Caki2 (cell line): ENCODE measurements at regions not wholly inside any gene's neighbourhood (a gene's known extent, or its start where the extent isn't known, plus 50 kb on each side); places are given as distances from the start of the nearest gene placed in this dataset.
"Not testable (repeated sequence)": the region's sequence is repeated elsewhere in the genome, so short reads cannot be mapped to it uniquely, and the experiment has no call there.

Experiments
- DNase-seq: peaks from one replicate; pipeline ENCODE4 v3.0.0-alpha.2; 2015; ENCODE audit warnings: low read depth
- in situ Hi-C: cut with HindIII; loops from 2 replicates; pipeline ENCODE4 v1.10.0; 2016; ENCODE audit warnings: low sequenced_read_pairs, low pct_unique_long_range_greater_than_20kb, mixed read lengths

DNA sequence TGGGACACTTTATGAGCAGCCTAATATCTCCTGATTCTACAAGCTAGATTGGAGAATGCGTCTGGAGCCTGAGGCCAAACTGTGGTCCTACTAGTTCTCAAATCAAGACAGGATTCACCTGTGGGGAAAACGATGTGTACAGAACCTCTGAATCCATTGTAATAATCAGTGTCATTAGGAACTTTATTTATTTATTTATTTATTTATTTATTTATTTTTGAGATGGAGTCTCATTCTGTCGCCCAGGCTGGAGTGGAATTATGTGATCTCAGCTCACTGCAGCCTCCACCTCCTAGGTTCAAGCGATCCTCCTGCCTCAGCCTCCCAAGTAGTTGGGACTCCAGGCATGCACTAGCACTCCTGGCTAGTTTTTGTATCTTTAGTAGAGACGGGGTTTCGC lies 52.6 kb upstream of the KIF26B start:
- in situ Hi-C loops, DNase-seq: not testable (repeated sequence)

DNA sequence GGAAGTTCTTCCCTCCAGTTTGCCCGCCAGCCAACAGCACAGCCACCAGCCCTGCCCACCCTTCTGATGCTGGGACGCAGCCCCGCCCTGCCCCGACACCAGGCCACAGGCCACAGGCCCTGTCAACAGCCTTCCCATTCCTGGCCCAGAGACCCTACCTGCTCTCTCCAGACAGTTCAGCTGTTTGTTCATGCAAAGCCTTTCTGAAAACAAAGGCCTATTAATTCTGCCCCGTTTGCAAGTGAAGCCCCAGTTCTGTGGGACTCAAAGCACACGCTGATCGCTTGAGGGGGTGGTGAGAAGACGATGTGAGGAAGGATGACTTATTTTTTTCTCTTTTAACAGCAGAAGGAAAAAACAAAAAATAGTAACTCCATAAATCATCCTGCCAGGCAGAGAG lies 55.4 kb upstream of the KIF26B start:
- in situ Hi-C loops: no loop called here
- DNase-seq: no peak

GRCh38 chr1:245098924-245099323 lies 55.9 kb upstream of the KIF26B start:
- in situ Hi-C loops: no loop called here
- DNase-seq: no peak

DNA sequence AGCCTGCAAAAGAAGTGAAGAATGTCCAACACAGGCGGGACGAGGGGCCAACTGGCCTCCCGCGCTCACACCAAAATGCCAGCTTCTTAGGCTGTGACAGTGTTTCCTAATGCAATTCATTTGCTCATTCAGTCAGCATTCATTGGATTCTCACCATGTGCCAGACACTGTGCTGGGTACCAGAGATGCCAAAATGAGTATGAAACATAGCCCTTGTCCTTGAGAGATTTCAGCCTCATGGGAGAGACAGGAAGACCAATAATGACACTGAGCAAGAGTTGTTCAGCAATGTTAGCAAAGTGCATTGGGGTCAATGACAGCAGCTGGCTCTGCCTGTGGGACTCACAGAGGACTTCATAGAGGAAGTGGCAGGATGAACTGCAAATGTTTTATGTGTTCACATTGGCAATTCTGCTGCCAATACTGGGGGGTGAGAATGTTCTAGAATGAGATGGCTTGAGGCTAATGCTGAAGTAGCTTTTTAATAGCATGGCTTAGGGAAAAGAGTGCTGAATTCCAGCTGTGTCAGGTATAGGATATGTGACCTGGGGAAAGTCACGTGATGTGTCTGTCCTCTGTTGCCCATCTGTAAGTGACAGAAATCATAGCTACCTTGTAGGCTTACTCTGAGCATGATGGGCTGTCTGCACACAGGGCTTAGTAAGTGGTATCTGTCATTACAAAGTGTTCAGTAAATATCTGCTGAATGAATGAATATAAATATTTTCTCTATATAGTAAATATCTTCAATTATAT lies 58.3 kb upstream of the KIF26B start:
- in situ Hi-C loops: no loop called here
- no peak for DNase-seq

GRCh38 chr1:245095903-245096302 lies 58.9 kb upstream of the KIF26B start:
- in situ Hi-C loops: no loop called here
- no peak for DNase-seq

GRCh38 chr1:245094954-245095353 lies 59.8 kb upstream of the KIF26B start:
- in situ Hi-C loops: no loop called here
- DNase-seq: no peak

GRCh38 chr1:245094092-245094491 lies 60.7 kb upstream of the KIF26B start:
- in situ Hi-C loops: no loop called here
- no peak for DNase-seq

DNA sequence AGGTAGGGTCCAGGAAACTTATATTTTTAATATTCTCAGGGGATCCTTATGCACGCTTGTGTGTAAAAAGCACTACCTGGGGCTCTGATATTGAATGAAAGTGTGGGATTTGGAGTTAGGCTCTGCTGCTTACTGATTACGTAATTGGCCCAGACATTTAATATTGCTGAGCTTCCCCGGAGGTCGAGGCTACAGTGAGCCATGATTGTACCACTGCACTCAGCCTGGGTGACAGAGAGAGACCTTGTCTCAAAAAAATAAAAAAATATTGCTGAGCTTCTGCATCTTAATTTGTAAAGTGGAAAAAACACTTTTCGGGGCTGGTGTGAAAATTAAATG lies 62.2 kb upstream of the KIF26B start:
- no peak for DNase-seq
- in situ Hi-C loops: no loop called here

GRCh38 chr1:245091818-245092637 lies 62.8 kb upstream of the KIF26B start:
- in situ Hi-C loops: no loop called here
- DNase-seq: peak; percentile 72

- DNase-seq: no peak
- in situ Hi-C loops: no loop called here
These were observed 63.6 kb upstream of the KIF26B start for GRCh38 chr1:245091171-245091621.

DNA sequence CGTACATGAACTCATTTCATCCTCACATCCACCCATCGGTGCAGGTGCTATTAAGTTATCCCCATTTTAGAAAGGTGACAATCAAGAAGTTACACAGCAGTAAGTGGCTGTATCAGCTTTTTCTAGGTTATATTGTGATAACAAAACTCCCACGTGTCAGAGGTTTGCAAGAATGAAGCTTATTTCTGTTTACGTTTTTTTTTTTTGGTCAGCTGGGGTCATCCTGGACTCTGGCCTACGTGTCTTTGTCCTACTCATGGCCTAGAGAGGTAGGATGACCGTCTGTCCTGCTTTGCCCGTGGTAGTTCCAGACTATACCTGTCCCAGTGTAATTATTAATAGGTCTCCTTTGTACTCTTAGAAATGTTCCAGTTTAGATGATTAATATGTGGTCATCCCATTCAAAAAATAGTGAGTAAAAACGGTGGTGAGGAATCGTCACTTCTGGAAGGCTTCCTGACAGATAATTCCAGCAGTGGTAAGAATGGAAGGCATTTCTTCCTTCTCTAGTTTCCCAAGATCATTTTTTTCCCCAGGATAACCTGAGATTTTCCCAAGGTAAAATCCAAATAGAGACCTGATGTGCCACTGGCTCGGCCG lies 64.2 kb upstream of the KIF26B start:
- in situ Hi-C loops: no loop called here
- DNase-seq: no peak

DNA sequence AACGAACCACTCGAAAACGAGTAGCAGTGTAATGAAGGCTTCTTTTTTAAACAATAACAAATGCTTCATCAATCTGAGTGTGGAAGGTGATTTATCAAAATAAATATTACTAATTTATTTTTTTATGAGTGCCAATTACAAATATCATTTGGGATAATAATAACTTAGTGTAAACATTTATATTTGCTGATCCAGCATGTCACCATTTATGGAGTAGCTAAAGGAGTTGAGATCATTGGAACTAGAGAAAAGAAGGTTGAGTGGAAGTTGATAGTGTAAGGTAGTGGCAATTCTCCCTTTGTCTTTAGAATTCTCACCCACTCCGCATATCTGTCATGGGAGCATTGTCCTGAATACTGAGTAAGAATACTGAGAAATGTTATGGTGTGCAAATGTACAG lies 67.1 kb upstream of the KIF26B start:
- no peak for DNase-seq
- in situ Hi-C loops: no loop called here

DNA sequence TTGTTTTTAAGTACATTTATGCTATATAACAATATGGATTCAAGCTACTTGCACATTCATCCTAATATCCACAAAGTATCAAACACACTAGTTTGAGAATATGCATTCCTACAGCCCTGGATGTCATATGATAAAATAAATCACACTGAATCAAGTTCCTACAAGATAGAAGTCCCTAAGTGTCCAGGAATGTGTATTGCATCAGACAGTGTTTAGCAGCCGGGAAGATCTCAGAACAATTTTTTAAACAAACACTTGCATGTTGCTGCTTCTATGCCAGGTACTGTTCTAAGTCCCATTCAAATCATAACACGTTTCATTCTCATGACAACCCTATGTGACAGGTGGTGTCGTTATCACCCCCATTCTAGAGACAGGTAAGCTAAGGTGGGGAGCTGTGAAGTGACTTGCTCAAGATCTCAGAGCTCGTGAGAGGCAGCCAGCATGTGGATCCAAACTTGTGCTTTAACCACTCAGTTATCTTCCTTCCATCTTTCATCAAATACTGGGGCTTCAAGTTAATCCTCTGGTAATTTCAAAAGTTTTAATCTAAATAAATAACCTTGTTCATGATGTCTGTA lies 68.3 kb upstream of the KIF26B start:
- in situ Hi-C loops: no loop called here
- no peak for DNase-seq

DNA sequence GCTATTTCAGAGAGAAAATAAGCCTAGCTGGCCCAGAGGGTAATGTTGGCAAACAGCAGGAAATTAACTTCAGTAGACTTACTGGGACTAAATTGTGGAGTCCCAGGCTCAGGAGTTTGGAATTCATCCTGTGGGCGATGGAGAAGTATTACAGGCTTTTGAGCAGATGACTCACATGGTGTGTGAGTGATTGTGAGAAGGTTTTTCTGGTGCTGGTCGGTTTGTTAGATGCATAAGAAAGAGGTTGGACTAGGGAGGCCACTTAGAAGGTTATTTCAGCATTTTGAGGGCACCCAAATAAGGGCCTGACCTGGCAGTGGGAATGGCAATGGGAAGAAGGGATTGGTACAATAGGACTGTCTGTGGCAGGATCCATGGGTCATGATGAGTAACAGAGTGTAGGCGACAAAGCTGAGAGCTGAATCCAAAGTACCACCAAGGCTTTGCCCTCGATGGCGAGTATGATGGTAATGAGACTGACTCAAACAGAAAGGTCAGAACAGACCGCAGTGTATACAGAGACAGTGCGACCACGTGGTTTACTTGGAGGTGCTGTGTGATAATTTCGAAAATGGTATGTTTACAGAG lies 69.2 kb upstream of the KIF26B start:
- in situ Hi-C loops: no loop called here

GRCh38 chr1:245084551-245084950 lies 70.2 kb upstream of the KIF26B start:
- in situ Hi-C loops: no loop called here
- no peak for DNase-seq

More for the DNA sequence above, 69.2 kb upstream of the KIF26B start:
- DNase-seq: no peak

- in situ Hi-C loops: no loop called here
These were observed 75.7 kb upstream of the KIF26B start for GRCh38 chr1:245079021-245079609.

GRCh38 chr1:245074898-245075297 lies 79.9 kb upstream of the KIF26B start:
- in situ Hi-C loops: no loop called here
- DNase-seq: no peak

More at GRCh38 chr1:245079021-245079609, 75.7 kb upstream of the KIF26B start:
- no peak for DNase-seq

- in situ Hi-C loops: no loop called here
- DNase-seq: no peak
These were observed 80.5 kb upstream of the KIF26B start for GRCh38 chr1:245074232-245074747.
